T-cell (primary cell): ENCODE measurements at regions not wholly inside any gene's neighbourhood (a gene's known extent, or its start where the extent isn't known, plus 50 kb on each side); places are given as distances from the start of the nearest gene placed in this dataset.

Experiments
- ATAC-seq, 4 experiments: fragments of 200-7000 bp in 3 of 4; fragments of 150-1000 bp in 1 of 4; cut with Tn5 transposase; replicated peaks in 1 of 4; 1 replicate in 3 of 4; 2 replicates in 1 of 4; pipeline ENCODE4 v1.10.0; 2021; ENCODE audit warnings: moderate library complexity in 3 of 4, mild to moderate bottlenecking in 2 of 4, moderate number of reproducible peaks in 1 of 4
- CTCF ChIA-PET, 2 donors: fragments of 300-600 bp; sonication (Branson Sonifier 250); formaldehyde crosslinking; loops; one replicate each; lab custom pipeline; 2022; ENCODE audit warnings: antibody characterized with exemption in 2 of 2; lab: Charles Lee
- POLR2A ChIA-PET, 2 donors: fragments of 300-600 bp; sonication (Branson Sonifier 250); formaldehyde crosslinking; loops; one replicate each; lab custom pipeline; 2022; ENCODE audit warnings: antibody characterized with exemption in 2 of 2; lab: Charles Lee
- DNase-seq, 35 experiments: peaks; one replicate each; pipeline versions ENCODE4 v3.0.0 to v3.0.0-alpha.2; 2013 to 2023
- H3K27ac ChIP-seq: one replicate; pipeline ENCODE4 v1.5.1; 2013; ENCODE audit warnings: low read length
- H3K27me3 ChIP-seq, 2 experiments: replicated peaks in 1 of 2; 1 replicate in 1 of 2; 2 replicates in 1 of 2; pipeline versions ENCODE4 v1.6.1 to v1.7.0; 2013; ENCODE audit warnings: low read length in 1 of 2, mixed read lengths in 1 of 2; ENCODE audit not compliant: control insufficient read depth in 2 of 2, insufficient read depth in 2 of 2; ENCODE audit errors: extremely low read depth in 1 of 2
- H3K36me3 ChIP-seq, 2 donors: 1 replicate in 1 of 2; 2 replicates in 1 of 2; pipeline versions ENCODE4 v1.6.1 to v1.7.0; 2013; ENCODE audit warnings: low read length in 1 of 2; ENCODE audit not compliant: control insufficient read depth in 2 of 2, insufficient read depth in 1 of 2; ENCODE audit errors: extremely low read depth in 1 of 2
- H3K4me1 ChIP-seq, 2 experiments: 1 replicate in 1 of 2; 2 replicates in 1 of 2; pipeline versions ENCODE4 v1.6.1 to v1.7.0; 2013; ENCODE audit warnings: low read length in 2 of 2, mixed read lengths in 1 of 2; ENCODE audit not compliant: insufficient read depth in 2 of 2, control insufficient read depth in 1 of 2; ENCODE audit errors: extremely low read depth in 1 of 2
- H3K4me3 ChIP-seq, 2 donors: 1 replicate in 1 of 2; 2 replicates in 1 of 2; pipeline versions ENCODE4 v1.5.1 to v1.7.0; 2013; ENCODE audit warnings: mild to moderate bottlenecking in 2 of 2, low read length in 1 of 2, moderate library complexity in 1 of 2; ENCODE audit not compliant: control insufficient read depth in 1 of 2; ENCODE audit errors: extremely low read depth in 1 of 2
- H3K9me3 ChIP-seq: 2 replicates; pipeline ENCODE4 v1.7.0; 2013
- H3K27ac Mint-ChIP-seq, 2 donors: one replicate each; pipeline ENCODE4 v1.8.0; 2020 to 2021; ENCODE audit warnings: mild to moderate bottlenecking in 2 of 2, mixed read lengths in 2 of 2
- H3K27me3 Mint-ChIP-seq, 2 donors: one replicate each; pipeline ENCODE4 v1.8.0; 2021 to 2022; ENCODE audit warnings: mixed read lengths in 2 of 2
- H3K36me3 Mint-ChIP-seq: one replicate; pipeline ENCODE4 v1.8.0; 2021; ENCODE audit warnings: mixed read lengths
- H3K4me1 Mint-ChIP-seq, 3 donors: one replicate each; pipeline ENCODE4 v1.8.0; 2020 to 2022; ENCODE audit warnings: mixed read lengths in 3 of 3, mild to moderate bottlenecking in 1 of 3
- H3K4me3 Mint-ChIP-seq, 3 donors: one replicate each; pipeline ENCODE4 v1.8.0; 2020 to 2022; ENCODE audit warnings: mild to moderate bottlenecking in 3 of 3, mixed read lengths in 3 of 3, moderate library complexity in 3 of 3
- H3K9me3 Mint-ChIP-seq, 3 donors: one replicate each; pipeline ENCODE4 v1.8.0; 2020 to 2022; ENCODE audit warnings: mixed read lengths in 3 of 3
- WGBS: methylation state at CpG from one replicate; pipeline ENCODE4 v1.1.5; 2013; ENCODE audit warnings: missing lambda C conversion rate; ENCODE audit not compliant: insufficient coverage; 5-methylcytosine and 5-hydroxymethylcytosine counted together

GRCh38 chr4:3708611-3709010 lies 57.6 kb upstream of the ADRA2C start:
- Histone ChIP-seq H3K4me1 (no peaks in the 10 kb centered on the region), H3K4me3 (no peak overlapping the region), H3K27me3 (peaks cover 0 to 48% of the 10 kb centered on the region in 2 experiments), H3K36me3 (no peaks in the 10 kb centered on the region), H3K9me3 (no peaks in the 10 kb centered on the region), H3K27ac (no peak overlapping the region)
- 73% methylated on average over 8 of the region's 8 CpGs for WGBS
- Mint-ChIP-seq H3K4me3 (no peak overlapping the region), H3K27me3 (peaks cover 8 to 19% of the 10 kb centered on the region in 2 donors), H3K27ac (no peak overlapping the region), H3K4me1 (no peaks in the 10 kb centered on the region), H3K9me3 (no peaks in the 10 kb centered on the region), H3K36me3 (no peaks in the 10 kb centered on the region)
- no peak for DNase-seq
- no peak for ATAC-seq
- ChIA-PET CTCF (no interaction called here), POLR2A (interaction anchor here in 1 of 2 donors (0.6 kb wide), 1 partner anchor 40 kb away, joined by 4 read pairs; no protein-coding TSS in a partner anchor)

GRCh38 chr4:3708103-3708510 lies 58.1 kb upstream of the ADRA2C start:
- no peaks in the 10 kb centered on the region for H3K4me1 Mint-ChIP-seq
- Histone ChIP-seq H3K4me3 (no peak overlapping the region), H3K4me1 (no peaks in the 10 kb centered on the region), H3K27ac (no peak overlapping the region), H3K36me3 (no peaks in the 10 kb centered on the region), H3K27me3 (peaks cover 0 to 53% of the 10 kb centered on the region in 2 experiments), H3K9me3 (no peaks in the 10 kb centered on the region)
- no peaks in the 10 kb centered on the region for H3K9me3 Mint-ChIP-seq
- ATAC-seq, result no peak
- H3K27me3 Mint-ChIP-seq, result peaks cover 8 to 19% of the 10 kb centered on the region in 2 donors
- H3K4me3 Mint-ChIP-seq, result no peak overlapping the region
- DNase-seq, result no peak
- ChIA-PET CTCF (no interaction called here), POLR2A (no interaction called here)
- WGBS, result 27% methylated on average over 6 of the region's 14 CpGs
- H3K27ac Mint-ChIP-seq, result no peak overlapping the region
- no peaks in the 10 kb centered on the region for H3K36me3 Mint-ChIP-seq

- Mint-ChIP-seq H3K36me3 (no peaks in the 10 kb centered on the region), H3K9me3 (no peaks in the 10 kb centered on the region), H3K27me3 (peaks cover 8 to 19% of the 10 kb centered on the region in 2 donors), H3K4me1 (no peaks in the 10 kb centered on the region), H3K27ac (no peak overlapping the region), H3K4me3 (no peak overlapping the region)
- no peak for ATAC-seq
- peaks cover 0 to 57% of the 10 kb centered on the region in 2 experiments for H3K27me3 ChIP-seq
- H3K27ac ChIP-seq, result no peak overlapping the region
- H3K36me3 ChIP-seq, result no peaks in the 10 kb centered on the region
- ChIA-PET POLR2A (no interaction called here), CTCF (no interaction called here)
- no peak overlapping the region for H3K4me3 ChIP-seq
- H3K9me3 ChIP-seq, result no peaks in the 10 kb centered on the region
- WGBS, result 78% methylated on average over 15 of the region's 17 CpGs
- H3K4me1 ChIP-seq, result no peaks in the 10 kb centered on the region
- no peak for DNase-seq
Observed at GRCh38 chr4:3707423-3708102, 58.6 kb upstream of the ADRA2C start.

GRCh38 chr4:3706565-3707422 lies 59.4 kb upstream of the ADRA2C start:
- POLR2A ChIA-PET, result no interaction called here

GRCh38 chr4:3706111-3706511 lies 60.1 kb upstream of the ADRA2C start:
- H3K4me3 ChIP-seq, result no peak overlapping the region
- no peaks in the 10 kb centered on the region for H3K36me3 Mint-ChIP-seq
- WGBS, result 76% methylated on average over 10 of the region's 10 CpGs
- POLR2A ChIA-PET, result no interaction called here
- H3K9me3 ChIP-seq, result no peaks in the 10 kb centered on the region
- ATAC-seq, result no peak
- H3K27me3 Mint-ChIP-seq, result peaks cover 8 to 22% of the 10 kb centered on the region in 2 donors
- no peaks in the 10 kb centered on the region for H3K36me3 ChIP-seq
- H3K27me3 ChIP-seq, result peaks cover 0 to 71% of the 10 kb centered on the region in 2 experiments
- H3K4me1 ChIP-seq, result no peaks in the 10 kb centered on the region
- no peaks in the 10 kb centered on the region for H3K4me1 Mint-ChIP-seq
- H3K27ac ChIP-seq, result no peak overlapping the region
- DNase-seq, result no peak
- no peak overlapping the region for H3K4me3 Mint-ChIP-seq
- no peak overlapping the region for H3K27ac Mint-ChIP-seq
- CTCF ChIA-PET, result no interaction called here
- no peaks in the 10 kb centered on the region for H3K9me3 Mint-ChIP-seq

More at GRCh38 chr4:3706565-3707422, 59.4 kb upstream of the ADRA2C start:
- Mint-ChIP-seq H3K27me3 (peaks cover 8 to 22% of the 10 kb centered on the region in 2 donors), H3K27ac (no peak overlapping the region), H3K4me1 (no peaks in the 10 kb centered on the region), H3K36me3 (no peaks in the 10 kb centered on the region), H3K9me3 (no peaks in the 10 kb centered on the region), H3K4me3 (no peak overlapping the region)
- Histone ChIP-seq H3K36me3 (no peaks in the 10 kb centered on the region), H3K4me1 (no peaks in the 10 kb centered on the region), H3K4me3 (no peak overlapping the region), H3K27ac (no peak overlapping the region), H3K9me3 (no peaks in the 10 kb centered on the region), H3K27me3 (peaks cover 0 to 64% of the 10 kb centered on the region in 2 experiments)
- CTCF ChIA-PET, result no interaction called here
- no peak for ATAC-seq
- WGBS, result 66% methylated on average over 7 of the region's 15 CpGs
- DNase-seq, result no peak

- DNase-seq (no peak), ATAC-seq (no peak)
- Mint-ChIP-seq H3K27ac (no peak overlapping the region), H3K4me3 (no peak overlapping the region), H3K27me3 (peaks cover 11 to 26% of the 10 kb centered on the region in 2 donors), H3K36me3 (no peaks in the 10 kb centered on the region), H3K9me3 (no peaks in the 10 kb centered on the region), H3K4me1 (no peaks in the 10 kb centered on the region)
- ChIA-PET CTCF (no interaction called here), POLR2A (no interaction called here)
- 82% methylated on average over 14 of the region's 20 CpGs for WGBS
- Histone ChIP-seq H3K27ac (no peak overlapping the region), H3K4me1 (no peaks in the 10 kb centered on the region), H3K4me3 (no peak overlapping the region), H3K9me3 (no peaks in the 10 kb centered on the region), H3K36me3 (no peaks in the 10 kb centered on the region), H3K27me3 (peaks cover 0 to 77% of the 10 kb centered on the region in 2 experiments)
Observed at GRCh38 chr4:3705236-3705987, 60.8 kb upstream of the ADRA2C start.
